HT-29 (cell line): ENCODE measurements at regions not wholly inside any gene's neighbourhood (a gene's known extent, or its start where the extent isn't known, plus 50 kb on each side); places are given as distances from the start of the nearest gene placed in this dataset.

Experiments used
- DNase-seq: peaks from one replicate; pipeline ENCODE4 v3.0.0-alpha.2; 2015; ENCODE audit warnings: low spot score

- DNase-seq, result no peak
These were observed 154.6 kb upstream of the TLE3 start for GRCh38 chr15:70252056-70252950.

DNA sequence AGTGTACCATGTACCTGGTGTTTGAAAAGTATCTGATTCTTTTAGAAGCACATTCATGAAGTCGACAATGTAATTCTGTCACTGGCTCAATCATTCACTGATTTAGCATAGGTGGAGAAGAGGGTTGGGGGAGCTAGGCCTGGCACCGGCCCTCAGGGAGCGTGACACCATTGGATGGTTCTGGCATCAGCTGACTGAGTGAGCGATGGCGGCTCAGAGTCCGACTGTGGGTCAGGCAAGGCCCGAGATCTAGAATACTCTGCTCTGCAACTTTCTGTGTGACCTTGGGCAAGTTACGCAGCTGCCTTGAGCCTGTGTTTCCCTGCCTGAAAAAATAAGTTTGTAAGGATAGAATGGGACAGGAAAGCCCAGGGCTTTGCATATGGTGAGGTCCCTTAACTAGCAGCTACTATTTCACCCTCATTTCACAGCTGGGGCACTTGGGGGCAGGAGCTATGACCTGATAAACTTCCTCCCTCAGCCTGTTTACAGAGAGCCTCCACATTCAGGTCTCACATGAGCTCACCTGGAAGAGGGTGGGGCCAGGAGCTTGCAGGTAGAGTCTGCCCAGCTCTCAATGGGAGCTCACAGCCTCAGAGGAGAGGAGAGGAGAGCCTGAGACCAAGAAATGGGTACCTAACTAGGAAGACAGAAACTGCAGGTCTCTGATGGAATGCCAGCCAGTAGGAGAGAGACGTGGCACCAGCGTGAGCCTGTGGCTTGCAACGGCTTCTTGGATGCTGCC is 153.7 kb upstream of the TLE3 start:
- DNase-seq, result no peak

GRCh38 chr15:70250208-70251201 is 152.8 kb upstream of the TLE3 start:
- no peak for DNase-seq

- no peak for DNase-seq
These were observed 151.9 kb upstream of the TLE3 start for GRCh38 chr15:70249616-70250015.

DNA sequence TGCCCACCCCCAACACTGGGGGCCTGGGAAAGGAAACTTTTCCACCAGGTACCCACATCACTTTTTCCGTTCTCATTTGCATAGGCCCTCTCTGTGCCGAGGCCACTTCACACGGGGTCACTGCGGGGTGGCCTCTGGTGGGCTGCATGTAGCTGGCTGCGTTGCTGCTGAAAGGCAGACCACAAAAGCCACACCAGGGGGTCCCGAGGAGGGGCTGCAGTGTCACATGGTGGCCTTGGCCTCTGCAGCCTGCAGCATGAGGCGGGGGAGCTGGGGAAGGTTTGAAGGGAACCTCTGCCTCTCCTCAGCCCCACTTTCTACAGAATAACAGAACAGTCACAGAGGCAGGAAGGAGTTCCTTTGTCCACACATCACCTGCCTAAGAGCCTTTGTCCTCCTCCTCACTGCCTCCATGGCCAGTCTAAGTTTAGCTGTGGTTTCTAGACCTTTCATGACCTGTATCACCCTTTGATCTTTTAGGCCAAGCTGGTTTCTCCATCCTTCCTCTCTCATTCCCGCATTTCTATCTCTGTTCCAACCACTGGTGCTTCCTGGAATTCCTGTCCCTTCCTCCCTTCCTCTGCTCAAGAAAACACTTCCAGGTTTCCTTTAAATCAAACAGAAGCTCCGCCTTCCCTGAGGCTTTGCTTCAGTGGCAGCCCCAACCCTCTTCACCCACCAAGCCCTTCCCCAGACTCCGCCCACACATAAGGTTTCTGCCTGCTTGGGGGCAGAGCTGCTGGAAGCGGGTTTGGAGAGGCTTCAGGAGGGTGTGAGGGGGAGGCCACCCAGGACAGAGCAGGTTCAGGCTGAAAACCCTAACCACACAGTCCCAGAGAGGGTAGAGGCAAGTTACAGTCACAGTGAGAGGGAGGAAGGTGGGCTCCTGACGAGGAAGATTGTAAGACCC is 150.7 kb upstream of the TLE3 start:
- peak; percentile 49 for DNase-seq

DNA sequence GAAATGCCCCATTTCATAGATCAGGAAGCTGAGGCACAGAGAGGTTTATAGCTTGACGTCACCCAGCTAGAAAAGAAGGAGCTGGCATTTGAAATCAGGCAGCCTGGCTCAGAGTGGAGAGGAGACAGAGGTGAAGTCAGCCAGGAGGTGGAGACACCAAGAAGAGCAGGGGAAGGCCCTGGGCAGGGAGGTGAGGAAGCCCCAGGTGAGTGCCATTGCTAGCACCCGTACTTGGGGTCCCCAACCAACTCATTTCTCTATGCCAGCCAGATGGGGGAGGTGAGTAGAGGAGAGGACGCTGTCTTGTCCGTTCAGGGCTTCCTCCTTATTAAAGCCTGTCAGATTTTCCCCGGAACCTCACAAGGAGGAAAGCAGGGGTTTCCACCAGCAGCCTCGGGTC is 149.6 kb upstream of the TLE3 start:
- DNase-seq, result no peak

GRCh38 chr15:70246623-70247220 is 149.0 kb upstream of the TLE3 start:
- no peak for DNase-seq

DNA sequence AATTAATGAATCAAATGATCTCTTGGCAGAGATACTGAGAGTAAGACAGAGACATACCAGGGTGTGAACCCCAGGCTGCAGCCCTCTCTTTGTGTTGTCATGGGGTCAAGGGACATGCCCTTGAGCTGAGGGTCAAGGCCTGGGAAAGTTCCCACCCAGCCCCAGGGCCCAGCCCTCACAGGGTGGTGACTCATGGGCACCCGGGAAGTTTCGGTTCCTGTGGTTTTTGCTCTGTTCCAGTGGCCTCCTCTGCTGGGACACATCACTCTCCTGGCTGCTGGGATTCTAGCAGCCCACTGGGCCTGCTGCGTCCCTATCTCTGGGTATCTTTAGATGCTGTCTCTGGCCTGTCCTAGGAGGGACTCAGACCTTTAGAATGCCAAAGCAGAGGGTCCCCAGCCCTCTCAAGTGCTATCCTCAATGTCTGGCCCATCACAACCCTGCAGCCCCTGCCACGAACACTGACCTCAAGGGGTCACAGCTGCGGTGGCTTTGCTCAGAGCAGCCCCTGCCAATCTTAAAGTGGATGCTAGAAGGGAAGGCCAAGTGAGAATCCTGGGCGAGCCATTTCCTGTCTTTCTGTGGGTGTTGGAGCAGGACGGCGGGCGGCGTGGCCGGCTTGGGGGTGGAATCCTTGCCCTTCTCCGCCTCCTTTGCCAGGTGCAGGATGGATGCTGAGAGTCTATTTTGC is 148.4 kb upstream of the TLE3 start:
- no peak for DNase-seq

DNA sequence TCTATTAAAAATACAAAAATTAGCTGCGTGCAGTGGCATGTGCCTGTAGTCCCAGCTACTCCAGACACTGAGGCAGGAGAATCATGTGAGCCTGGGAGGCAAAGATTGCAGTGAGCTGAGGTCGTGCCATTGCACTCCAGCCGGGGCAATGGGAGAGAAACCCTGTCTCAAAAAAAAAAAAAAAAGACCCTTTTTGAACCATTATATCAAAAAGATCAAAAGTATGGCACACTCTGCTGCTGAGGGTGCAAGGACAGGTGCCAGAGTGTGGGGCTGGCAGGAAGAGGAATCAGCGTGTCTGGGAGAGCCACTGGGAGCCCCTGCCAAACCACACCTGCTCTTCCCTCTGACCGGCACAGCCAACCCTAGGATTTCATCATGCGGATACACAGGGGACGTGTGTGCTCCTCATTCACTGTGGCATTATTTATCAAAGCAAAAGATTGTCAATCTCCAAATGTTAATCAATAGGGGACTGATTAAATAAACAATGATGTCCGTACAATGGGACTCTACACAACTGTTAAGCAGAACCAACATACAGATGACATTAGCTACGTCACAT is 147.3 kb upstream of the TLE3 start:
- no peak for DNase-seq

DNA sequence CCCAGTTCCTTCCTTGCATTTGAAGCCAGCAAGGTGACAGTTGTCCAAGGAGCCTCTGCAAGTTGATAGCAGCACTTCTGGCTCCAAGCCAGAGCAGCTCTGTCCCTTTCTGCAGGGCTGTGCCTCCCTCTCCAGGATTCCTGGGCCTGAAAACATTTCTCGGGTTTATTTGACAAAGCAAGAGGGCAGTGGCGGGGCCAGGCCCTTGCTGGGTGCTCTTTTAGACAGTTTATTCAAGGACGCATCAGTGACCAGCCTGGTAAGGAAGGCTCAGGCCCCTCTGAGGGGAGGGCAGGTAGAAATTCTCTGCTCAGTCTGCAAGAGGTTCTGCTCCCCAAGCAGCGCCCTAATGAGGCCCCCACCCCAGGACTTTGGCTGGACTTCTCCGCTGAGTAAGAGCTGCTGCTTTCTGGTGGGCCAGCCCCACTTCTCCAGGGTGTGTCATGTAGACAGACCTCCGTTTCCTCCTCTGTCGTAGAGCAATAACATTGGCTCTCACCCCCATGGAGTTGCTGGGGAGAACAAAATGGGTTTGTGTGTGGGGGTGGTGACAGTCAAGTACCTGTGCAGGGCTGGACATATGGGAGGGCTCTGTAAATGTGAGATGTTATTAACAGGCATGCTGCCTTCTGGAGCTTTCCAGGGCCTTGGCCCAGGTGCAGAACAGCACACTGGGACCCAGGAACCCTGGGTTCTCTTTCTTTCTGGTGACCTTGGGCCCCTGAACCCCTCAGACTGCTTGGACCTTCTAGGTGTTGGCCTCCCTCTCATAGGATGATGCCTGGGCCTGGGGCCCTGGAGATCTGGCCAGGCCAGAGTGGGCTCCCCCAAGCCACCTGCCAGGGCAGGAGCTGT is 146.2 kb upstream of the TLE3 start:
- peak; percentile 44 for DNase-seq

DNA sequence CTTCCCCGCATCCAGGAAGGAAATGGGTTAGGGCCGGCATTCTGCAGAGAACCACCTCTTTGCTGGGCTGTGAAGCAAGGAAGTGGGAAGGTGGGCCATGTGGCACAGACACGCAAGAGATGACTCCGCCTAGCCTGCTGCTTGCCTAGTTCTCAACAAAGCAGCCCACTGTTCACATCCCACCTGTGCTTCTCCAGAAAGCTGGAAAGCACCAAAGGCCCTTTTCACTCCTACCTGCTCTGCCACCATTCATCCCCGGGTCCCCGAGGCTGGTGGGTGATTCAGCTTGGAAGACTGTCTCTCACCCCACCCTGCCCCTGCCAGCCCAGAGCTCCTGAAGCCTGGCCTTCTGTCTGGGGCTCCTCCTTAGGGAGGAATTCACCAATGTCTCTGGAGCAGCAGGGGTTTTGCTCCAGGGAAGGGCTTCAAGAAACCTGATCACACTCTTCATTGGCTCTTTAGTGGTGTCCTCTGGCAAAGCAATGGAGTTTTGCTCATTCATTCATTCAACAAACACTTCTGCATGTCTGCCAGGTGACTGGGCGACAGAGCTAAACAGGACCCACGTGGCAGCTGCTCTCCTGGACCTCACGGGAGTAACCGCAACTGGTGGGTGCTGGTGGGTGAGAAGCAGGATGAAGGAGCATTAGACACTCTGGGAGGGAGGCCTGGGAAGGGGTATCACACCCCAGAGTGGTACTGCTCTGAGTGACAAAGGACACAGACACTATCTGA is 145.4 kb upstream of the TLE3 start:
- DNase-seq, result no peak

GRCh38 chr15:70241561-70242320 is 144.0 kb upstream of the TLE3 start:
- no peak for DNase-seq

DNA sequence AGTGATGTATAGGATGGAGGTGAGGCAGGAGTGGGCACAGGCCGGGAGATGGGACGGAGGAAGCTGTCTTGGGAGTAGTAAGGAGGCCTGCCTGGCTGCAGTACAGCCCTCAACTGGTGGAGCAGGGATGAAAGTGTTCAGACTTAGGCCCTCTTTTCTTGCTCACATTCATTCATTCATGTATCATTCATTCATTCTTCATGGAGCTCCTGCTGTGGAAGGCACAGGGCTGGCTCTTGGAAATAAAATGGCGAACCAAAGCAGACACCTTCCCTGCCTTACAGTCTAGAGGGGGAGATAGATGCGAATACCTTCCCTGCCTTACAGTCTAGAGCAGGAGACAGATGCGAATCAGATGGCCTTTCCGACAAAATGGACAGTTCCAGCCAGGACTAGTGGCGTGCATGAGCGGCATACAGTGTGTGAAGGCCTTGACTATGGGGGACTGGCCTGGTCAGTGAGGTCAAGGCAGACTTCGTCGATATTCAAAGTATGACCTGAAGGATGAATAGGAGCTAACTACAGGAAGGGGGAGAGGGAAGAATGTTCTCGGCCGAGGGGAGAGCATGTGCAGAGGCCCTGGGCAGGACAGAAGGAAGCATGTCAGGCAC is 143.2 kb upstream of the TLE3 start:
- no peak for DNase-seq

GRCh38 chr15:70240082-70240481 is 142.4 kb upstream of the TLE3 start:
- DNase-seq, result no peak

DNA sequence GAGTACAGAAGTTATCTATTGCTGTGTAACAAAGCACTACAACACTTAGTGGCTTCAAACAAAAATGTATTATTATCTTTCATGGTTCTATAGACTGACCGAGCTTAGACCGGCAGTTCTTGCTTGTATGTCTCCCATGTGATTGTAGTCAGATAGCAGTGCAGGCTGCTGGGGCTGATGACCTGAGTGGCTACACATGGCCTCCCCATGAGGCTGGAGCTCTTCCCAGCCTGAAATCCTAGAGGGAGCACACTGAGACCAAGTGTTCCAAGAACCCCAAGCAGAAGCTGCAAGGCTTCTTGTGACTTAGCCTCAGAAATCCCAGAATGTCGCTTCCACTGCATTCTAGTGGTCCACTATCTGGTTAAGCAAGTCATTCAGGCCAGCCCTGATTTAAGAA is 141.2 kb upstream of the TLE3 start:
- no peak for DNase-seq

- no peak for DNase-seq
These were observed 139.9 kb upstream of the TLE3 start for GRCh38 chr15:70237626-70238025.
